Stomach (tissue), 4 donors: ENCODE measurements at regions not wholly inside any gene's neighbourhood (a gene's known extent, or its start where the extent isn't known, plus 50 kb on each side); places are given as distances from the start of the nearest gene placed in this dataset.

Source experiments
- CTCF ChIP-seq, 7 experiments: fragments of 450-650 bp in 4 of 7; fragments of 200-600 bp in 3 of 7; sonication (generic) in 3 of 7; IDR thresholded peaks; one replicate each; pipeline ENCODE4 v1.5.1; 2016 to 2019; ENCODE audit warnings: antibody characterized with exemption in 7 of 7, control low read depth in 2 of 7, mild to moderate bottlenecking in 1 of 7
- POLR2A ChIP-seq, 4 donors: fragments of 450-650 bp; IDR thresholded peaks; one replicate each; pipeline ENCODE4 v1.6.1; 2016; ENCODE audit warnings: antibody characterized with exemption in 4 of 4, control low read depth in 2 of 4, mild to moderate bottlenecking in 1 of 4, moderate library complexity in 1 of 4
- POLR2AphosphoS5 ChIP-seq, 3 donors: sonication (generic); formaldehyde crosslinking; IDR thresholded peaks; one replicate each; pipeline ENCODE4 v1.6.1; 2016; ENCODE audit warnings: antibody characterized with exemption in 3 of 3

DNA sequence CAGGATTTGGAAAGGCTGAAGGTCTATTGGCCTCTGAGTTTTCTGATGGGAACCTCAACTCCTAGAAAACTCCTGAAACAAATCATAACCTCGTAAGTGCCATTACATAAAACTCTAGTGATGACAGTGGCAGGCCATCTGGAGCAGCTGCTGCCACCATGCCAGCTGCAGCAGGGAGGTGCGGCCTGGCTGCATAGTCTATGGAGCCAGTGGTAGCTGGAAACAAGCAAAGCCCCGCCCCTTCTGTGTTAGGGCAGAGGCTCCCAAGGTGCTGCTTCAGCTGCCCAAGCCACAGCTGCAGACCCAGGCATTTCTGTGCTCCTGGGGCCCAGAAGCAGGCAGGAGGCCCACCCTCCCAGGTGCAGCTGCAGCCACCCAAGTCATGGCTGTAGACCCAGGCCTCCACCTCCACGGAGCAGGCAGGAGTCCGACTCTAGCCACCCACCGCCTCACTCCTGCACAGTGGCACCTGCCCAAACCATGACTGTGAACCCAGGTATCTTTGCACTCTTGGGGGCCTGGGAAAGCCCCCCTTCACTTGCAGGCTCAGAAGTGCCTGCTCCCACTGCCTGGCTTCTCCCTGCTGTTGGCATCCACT, 254.1 kb upstream of the KCNJ16 start:
- no peak for TF ChIP-seq POLR2AphosphoS5 (IDR thresholded peaks at IDR 0.05)
- no peak for TF ChIP-seq POLR2A (IDR thresholded peaks at IDR 0.05)
- TF ChIP-seq CTCF (IDR thresholded peaks at IDR 0.05), result no peak
